GM12872 (cell line): ENCODE measurements at regions not wholly inside any gene's neighbourhood (a gene's known extent, or its start where the extent isn't known, plus 50 kb on each side); places are given as distances from the start of the nearest gene placed in this dataset.

Experiments used
- CTCF ChIP-seq: IDR thresholded peaks from 3 replicates; pipeline ENCODE4 v1.5.1; 2011; ENCODE audit warnings: low read depth, mild to moderate bottlenecking, low read length, moderate library complexity; ENCODE audit not compliant: insufficient read depth

- TF ChIP-seq CTCF: no peak
Measured at GRCh38 chr3:8182904-8183303, 318.7 kb upstream of the LMCD1 start.

- no peak for TF ChIP-seq CTCF
Measured at GRCh38 chr3:8183627-8184026, 318.0 kb upstream of the LMCD1 start.

- TF ChIP-seq CTCF: no peak
Measured at GRCh38 chr3:8186213-8186612, 315.4 kb upstream of the LMCD1 start.

GRCh38 chr3:8187996-8188395 lies 313.6 kb upstream of the LMCD1 start:
- TF ChIP-seq CTCF: no peak

- TF ChIP-seq CTCF: no peak
Measured at GRCh38 chr3:8189051-8189450, 312.6 kb upstream of the LMCD1 start.

GRCh38 chr3:8191406-8191805 lies 310.2 kb upstream of the LMCD1 start:
- no peak for TF ChIP-seq CTCF

- no peak for TF ChIP-seq CTCF
Measured at GRCh38 chr3:8197384-8197783, 304.2 kb upstream of the LMCD1 start.

- TF ChIP-seq CTCF: no peak
Measured at GRCh38 chr3:8198605-8199004, 303.0 kb upstream of the LMCD1 start.
